LNCAP (cell line): ENCODE measurements at regions not wholly inside any gene's neighbourhood (a gene's known extent, or its start where the extent isn't known, plus 50 kb on each side); places are given as distances from the start of the nearest gene placed in this dataset.

Source experiments
- TF ChIP-seq, protein P1 (sequence below): fragments of 450-650 bp; IDR thresholded peaks from 2 replicates; pipeline ENCODE4 v1.5.1; 2017; ENCODE audit warnings: mild to moderate bottlenecking

DNA sequence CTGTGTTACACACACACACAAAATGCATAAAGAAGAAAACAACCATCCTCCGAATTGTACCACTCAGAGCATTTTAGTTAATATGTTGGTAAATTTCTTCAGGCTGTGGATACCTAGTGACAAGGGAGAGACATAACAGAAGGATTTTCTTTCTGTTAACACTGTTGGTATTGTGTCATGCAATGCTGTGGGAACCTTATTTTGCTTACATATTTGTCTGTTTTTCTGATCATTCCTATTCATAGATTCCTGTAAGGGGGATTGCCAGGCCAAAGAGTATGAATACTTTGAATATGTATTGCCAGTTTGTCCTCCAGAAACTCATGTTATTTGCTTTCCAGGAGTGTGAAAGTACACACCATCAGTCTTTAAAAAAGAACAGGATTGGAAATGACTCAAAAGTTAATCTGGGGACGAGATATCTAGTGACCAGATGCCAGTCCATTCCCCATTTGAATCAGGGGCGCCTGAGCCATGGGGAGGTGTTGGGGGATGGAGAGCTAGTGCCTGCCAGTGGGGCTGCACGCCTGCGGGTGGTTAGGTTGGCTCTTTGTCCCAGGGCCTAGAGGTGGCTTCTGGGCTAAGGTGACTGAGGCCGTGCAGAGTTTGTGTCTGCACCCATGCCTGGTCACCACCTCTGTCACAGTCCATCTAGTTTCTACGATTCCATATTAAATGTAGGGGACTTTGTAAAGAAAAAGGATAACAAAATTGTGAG is 142.0 kb downstream of the PTPN20 start:
- TF ChIP-seq, protein P1, sequence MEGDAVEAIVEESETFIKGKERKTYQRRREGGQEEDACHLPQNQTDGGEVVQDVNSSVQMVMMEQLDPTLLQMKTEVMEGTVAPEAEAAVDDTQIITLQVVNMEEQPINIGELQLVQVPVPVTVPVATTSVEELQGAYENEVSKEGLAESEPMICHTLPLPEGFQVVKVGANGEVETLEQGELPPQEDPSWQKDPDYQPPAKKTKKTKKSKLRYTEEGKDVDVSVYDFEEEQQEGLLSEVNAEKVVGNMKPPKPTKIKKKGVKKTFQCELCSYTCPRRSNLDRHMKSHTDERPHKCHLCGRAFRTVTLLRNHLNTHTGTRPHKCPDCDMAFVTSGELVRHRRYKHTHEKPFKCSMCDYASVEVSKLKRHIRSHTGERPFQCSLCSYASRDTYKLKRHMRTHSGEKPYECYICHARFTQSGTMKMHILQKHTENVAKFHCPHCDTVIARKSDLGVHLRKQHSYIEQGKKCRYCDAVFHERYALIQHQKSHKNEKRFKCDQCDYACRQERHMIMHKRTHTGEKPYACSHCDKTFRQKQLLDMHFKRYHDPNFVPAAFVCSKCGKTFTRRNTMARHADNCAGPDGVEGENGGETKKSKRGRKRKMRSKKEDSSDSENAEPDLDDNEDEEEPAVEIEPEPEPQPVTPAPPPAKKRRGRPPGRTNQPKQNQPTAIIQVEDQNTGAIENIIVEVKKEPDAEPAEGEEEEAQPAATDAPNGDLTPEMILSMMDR: no peak

DNA sequence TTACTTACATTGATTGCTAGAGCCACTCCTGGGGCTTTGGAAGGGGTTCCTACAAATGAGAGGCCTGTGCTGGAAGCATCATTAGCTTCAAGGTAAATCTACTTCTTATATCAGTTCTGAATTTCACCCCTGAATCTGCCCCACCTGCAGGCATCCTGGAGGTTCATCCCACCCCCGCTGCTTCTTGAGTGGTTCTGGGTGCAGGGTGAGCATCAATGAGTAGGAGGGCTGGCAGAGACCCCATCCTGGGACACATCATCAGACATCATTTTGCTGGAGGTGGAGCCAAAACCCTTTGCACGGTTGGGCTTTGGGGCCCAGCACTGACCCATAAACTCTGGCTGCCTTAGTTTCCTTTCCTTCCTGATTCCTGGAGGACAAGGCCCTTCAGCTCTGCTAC is 143.7 kb downstream of the PTPN20 start:
- TF ChIP-seq, protein P1: no peak

GRCh38 chr10:47055386-47056246 is 144.4 kb downstream of the PTPN20 start:
- TF ChIP-seq, protein P1: no peak

- TF ChIP-seq, protein P1: no peak
Observed at GRCh38 chr10:47056247-47056510, 145.0 kb downstream of the PTPN20 start.

GRCh38 chr10:47057471-47057870 is 146.2 kb downstream of the PTPN20 start:
- TF ChIP-seq, protein P1: no peak

GRCh38 chr10:47058032-47058702 is 146.9 kb downstream of the PTPN20 start:
- TF ChIP-seq, protein P1: no peak

DNA sequence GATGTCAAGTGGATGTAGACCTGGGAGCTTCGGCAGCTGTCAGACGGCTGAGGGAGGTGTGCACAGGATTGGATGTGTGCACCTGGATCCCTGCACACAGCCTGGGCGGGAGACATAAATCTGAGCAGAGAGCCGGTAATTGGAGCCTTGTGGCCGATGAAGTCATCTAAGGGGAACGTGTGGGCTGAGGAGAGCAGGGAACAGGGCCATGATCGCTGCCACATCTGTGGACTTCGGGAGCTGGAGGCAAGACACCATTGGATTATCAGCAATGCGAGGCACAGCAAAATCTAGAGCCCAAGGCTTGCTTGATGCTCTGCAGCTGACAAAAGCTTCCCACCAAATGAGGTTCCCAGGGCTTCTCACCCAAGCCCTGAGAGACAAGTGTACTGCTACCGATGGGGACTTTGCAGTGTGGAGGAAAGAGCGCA is 147.7 kb downstream of the PTPN20 start:
- TF ChIP-seq, protein P1: no peak
